CD8-positive, alpha-beta memory T cell (primary cell): ENCODE measurements at regions not wholly inside any gene's neighbourhood (a gene's known extent, or its start where the extent isn't known, plus 50 kb on each side); places are given as distances from the start of the nearest gene placed in this dataset.

Experiments used
- CTCF ChIA-PET: fragments of 350-600 bp; sonication (Branson Sonifier 250); formaldehyde crosslinking; loops from one replicate; lab custom pipeline; 2021; ENCODE audit warnings: antibody characterized with exemption; lab: Charles Lee
- POLR2A ChIA-PET: fragments of 350-600 bp; sonication (Branson Sonifier 250); formaldehyde crosslinking; loops from one replicate; lab custom pipeline; 2021; ENCODE audit warnings: antibody characterized with exemption; lab: Charles Lee
- DNase-seq, 5 donors: peaks; one replicate each; pipeline versions ENCODE4 v3.0.0 to v3.0.0-alpha.2; 2020 to 2022; ENCODE audit warnings: mixed read lengths in 1 of 5
- H3K27ac ChIP-seq: one replicate; pipeline ENCODE4 v1.7.0; 2013; ENCODE audit warnings: low read depth, mild to moderate bottlenecking, low read length, moderate library complexity
- H3K27me3 ChIP-seq: 2 replicates; pipeline ENCODE4 v1.7.0; 2013; ENCODE audit warnings: low read length, mild to moderate bottlenecking; ENCODE audit not compliant: insufficient read depth, poor library complexity, severe bottlenecking
- H3K36me3 ChIP-seq: 2 replicates; pipeline ENCODE4 v1.7.0; 2013; ENCODE audit warnings: mild to moderate bottlenecking, low read length, moderate library complexity; ENCODE audit not compliant: insufficient read depth
- H3K4me1 ChIP-seq: 2 replicates; pipeline ENCODE4 v1.7.0; 2013; ENCODE audit warnings: mild to moderate bottlenecking, low read length, moderate library complexity; ENCODE audit not compliant: insufficient read depth
- H3K4me3 ChIP-seq: 2 replicates; pipeline ENCODE4 v1.7.0; 2013; ENCODE audit warnings: mild to moderate bottlenecking, low read length
- H3K9me3 ChIP-seq: 2 replicates; pipeline ENCODE4 v1.7.0; 2013; ENCODE audit warnings: mild to moderate bottlenecking, low read length
- H3K27ac Mint-ChIP-seq, 8 donors: one replicate each; pipeline ENCODE4 v1.8.0; 2020 to 2021; ENCODE audit warnings: mixed read lengths in 8 of 8, mild to moderate bottlenecking in 6 of 8, inconsistent platforms in 3 of 8, moderate library complexity in 3 of 8
- H3K27me3 Mint-ChIP-seq, 2 donors: one replicate each; pipeline ENCODE4 v1.8.0; 2020 to 2021; ENCODE audit warnings: mixed read lengths in 2 of 2, mild to moderate bottlenecking in 1 of 2, moderate library complexity in 1 of 2
- H3K36me3 Mint-ChIP-seq, 3 donors: one replicate each; pipeline ENCODE4 v1.8.0; 2020 to 2021; ENCODE audit warnings: mixed read lengths in 3 of 3, inconsistent platforms in 1 of 3, mild to moderate bottlenecking in 1 of 3
- H3K4me1 Mint-ChIP-seq, 3 donors: one replicate each; pipeline ENCODE4 v1.8.0; 2020 to 2021; ENCODE audit warnings: mixed read lengths in 3 of 3, inconsistent platforms in 1 of 3, mild to moderate bottlenecking in 1 of 3
- H3K4me3 Mint-ChIP-seq, 7 donors: one replicate each; pipeline ENCODE4 v1.8.0; 2020 to 2021; ENCODE audit warnings: mixed read lengths in 7 of 7, mild to moderate bottlenecking in 6 of 7, moderate library complexity in 4 of 7, inconsistent platforms in 2 of 7
- H3K9me3 Mint-ChIP-seq, 5 donors: one replicate each; pipeline ENCODE4 v1.8.0; 2020 to 2022; ENCODE audit warnings: mixed read lengths in 5 of 5, mild to moderate bottlenecking in 3 of 5, moderate library complexity in 2 of 5, inconsistent platforms in 1 of 5

- H3K4me1 ChIP-seq = no peaks in the 10 kb centered on the region
- Mint-ChIP-seq H3K36me3 (peaks cover 0 to 2% (median 0%) of the 10 kb centered on the region in 3 donors), H3K9me3 (peaks cover 0 to 8% (median 4%) of the 10 kb centered on the region in 5 donors), H3K27ac (no peak overlapping the region), H3K4me3 (no peak overlapping the region), H3K27me3 (peaks cover 12 to 20% of the 10 kb centered on the region in 2 donors), H3K4me1 (no peaks in the 10 kb centered on the region)
- CTCF ChIA-PET = interaction anchor here (2.8 kb wide), 1 partner anchor 14 kb away, joined by 12 read pairs; no protein-coding TSS in a partner anchor
- no peak overlapping the region for H3K4me3 ChIP-seq
- no peak overlapping the region for H3K27ac ChIP-seq
- H3K9me3 ChIP-seq = no peaks in the 10 kb centered on the region
- POLR2A ChIA-PET = no interaction called here
- H3K27me3 ChIP-seq = no peaks in the 10 kb centered on the region
- no peaks in the 10 kb centered on the region for H3K36me3 ChIP-seq
- DNase-seq = no peak
Measured at GRCh38 chr1:182129398-182129797, 67.9 kb upstream of the ZNF648 start.

GRCh38 chr1:182128502-182128901, 67.0 kb upstream of the ZNF648 start:
- H3K36me3 ChIP-seq = no peaks in the 10 kb centered on the region
- H3K9me3 ChIP-seq = no peaks in the 10 kb centered on the region
- Mint-ChIP-seq H3K4me1 (no peaks in the 10 kb centered on the region), H3K4me3 (no peak overlapping the region), H3K27me3 (peaks cover 9 to 20% of the 10 kb centered on the region in 2 donors), H3K27ac (no peak overlapping the region), H3K9me3 (peaks cover 0 to 3% (median 0%) of the 10 kb centered on the region in 5 donors), H3K36me3 (peaks cover 0 to 2% (median 0%) of the 10 kb centered on the region in 3 donors)
- CTCF ChIA-PET = interaction anchor here (2.8 kb wide), 1 partner anchor 15 kb away, joined by 12 read pairs; no protein-coding TSS in a partner anchor
- no peak overlapping the region for H3K27ac ChIP-seq
- POLR2A ChIA-PET = no interaction called here
- no peak overlapping the region for H3K4me3 ChIP-seq
- H3K4me1 ChIP-seq = no peaks in the 10 kb centered on the region
- H3K27me3 ChIP-seq = no peaks in the 10 kb centered on the region
- no peak for DNase-seq

DNA sequence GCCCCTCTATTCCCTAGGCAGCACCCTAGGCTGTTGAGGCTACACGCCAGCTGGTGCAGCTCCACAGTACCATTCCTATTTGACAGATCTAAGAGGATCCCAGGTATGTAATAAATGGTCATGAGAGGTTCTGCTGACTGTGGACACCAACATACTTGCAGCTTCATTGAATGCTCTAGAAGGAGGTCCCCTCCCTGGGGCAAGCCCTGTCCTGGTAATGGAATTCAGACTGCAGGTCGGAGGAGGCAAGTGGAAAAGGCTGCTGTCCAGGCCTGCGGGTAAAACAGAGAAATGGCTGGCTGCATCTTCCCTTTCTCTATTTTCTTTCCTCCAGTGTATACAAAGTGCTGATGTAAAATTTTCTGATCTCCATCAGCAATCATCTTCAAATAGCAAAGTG, 66.1 kb upstream of the ZNF648 start:
- no peak overlapping the region for H3K27ac ChIP-seq
- H3K27me3 ChIP-seq = no peaks in the 10 kb centered on the region
- no peak overlapping the region for H3K4me3 ChIP-seq
- no peaks in the 10 kb centered on the region for H3K4me1 ChIP-seq
- ChIA-PET POLR2A (no interaction called here), CTCF (interaction anchor here (2.8 kb wide), 1 partner anchor 16 kb away, joined by 12 read pairs; no protein-coding TSS in a partner anchor)
- H3K27me3 Mint-ChIP-seq = peaks cover 9 to 21% of the 10 kb centered on the region in 2 donors
- no peak for DNase-seq
- H3K4me1 Mint-ChIP-seq = no peaks in the 10 kb centered on the region
- no peaks in the 10 kb centered on the region for H3K9me3 ChIP-seq
- H3K4me3 Mint-ChIP-seq = peak overlapping the region in 1 of 7 donors; percentile 18
- H3K36me3 ChIP-seq = no peaks in the 10 kb centered on the region
- H3K9me3 Mint-ChIP-seq = no peaks in the 10 kb centered on the region
- no peak overlapping the region for H3K27ac Mint-ChIP-seq
- peaks cover 0 to 2% (median 0%) of the 10 kb centered on the region in 3 donors for H3K36me3 Mint-ChIP-seq

DNA sequence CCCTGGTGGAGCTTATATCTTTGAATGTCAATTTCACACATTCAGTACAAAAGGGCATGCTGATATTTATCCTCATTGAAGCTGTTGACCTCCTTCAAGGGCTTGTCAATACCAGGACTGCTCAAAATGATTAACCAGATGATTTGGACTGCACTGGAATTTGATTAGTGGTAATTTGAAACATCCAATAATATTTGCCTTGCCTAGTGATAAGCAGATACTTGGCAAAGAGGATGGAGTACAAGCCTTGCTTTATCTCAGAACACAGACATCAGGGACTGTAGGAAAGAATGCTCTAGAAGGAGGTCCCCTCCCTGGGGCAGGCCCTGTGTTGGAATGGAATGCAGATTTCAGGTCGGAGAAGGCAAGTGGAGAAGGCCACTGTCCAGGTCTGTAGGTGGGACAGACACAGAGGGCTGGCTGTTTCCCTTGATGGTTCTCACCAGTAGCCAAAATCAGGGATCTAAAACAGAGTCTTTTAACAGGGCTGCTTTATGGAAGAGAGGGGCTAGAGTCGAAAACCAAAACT, 64.8 kb upstream of the ZNF648 start:
- H3K36me3 Mint-ChIP-seq = peaks cover 0 to 2% (median 0%) of the 10 kb centered on the region in 3 donors
- POLR2A ChIA-PET = no interaction called here
- no peaks in the 10 kb centered on the region for H3K9me3 Mint-ChIP-seq
- H3K27me3 ChIP-seq = no peaks in the 10 kb centered on the region
- CTCF ChIA-PET = interaction anchor here (1.2 kb wide), 1 partner anchor 17 kb away, joined by 3 read pairs; no protein-coding TSS in a partner anchor
- H3K4me1 Mint-ChIP-seq = no peaks in the 10 kb centered on the region
- no peaks in the 10 kb centered on the region for H3K4me1 ChIP-seq
- no peak overlapping the region for H3K4me3 ChIP-seq
- H3K4me3 Mint-ChIP-seq = no peak overlapping the region
- no peak overlapping the region for H3K27ac Mint-ChIP-seq
- H3K36me3 ChIP-seq = no peaks in the 10 kb centered on the region
- no peaks in the 10 kb centered on the region for H3K9me3 ChIP-seq
- no peak overlapping the region for H3K27ac ChIP-seq
- H3K27me3 Mint-ChIP-seq = peaks cover 9 to 30% of the 10 kb centered on the region in 2 donors
- DNase-seq = no peak

DNA sequence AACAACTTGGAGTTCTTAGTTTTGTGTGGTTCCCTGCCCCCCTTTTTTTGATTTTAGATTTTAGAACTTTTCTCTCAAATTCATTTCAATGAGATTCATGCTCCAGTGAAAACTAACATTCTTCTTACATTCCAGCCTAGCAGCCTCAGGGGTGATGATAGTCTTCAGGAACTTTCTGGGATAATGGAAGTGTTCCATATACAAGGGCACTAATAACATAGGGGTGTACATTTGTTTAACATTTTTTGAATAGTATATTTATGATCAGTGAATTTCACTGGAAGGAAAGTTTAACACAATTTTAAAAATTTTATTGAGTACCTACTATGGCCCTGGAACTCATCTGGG, 61.4 kb upstream of the ZNF648 start:
- Histone ChIP-seq H3K9me3 (no peaks in the 10 kb centered on the region), H3K4me3 (no peak overlapping the region), H3K36me3 (no peaks in the 10 kb centered on the region), H3K27ac (no peak overlapping the region), H3K4me1 (no peaks in the 10 kb centered on the region), H3K27me3 (no peaks in the 10 kb centered on the region)
- H3K36me3 Mint-ChIP-seq = no peaks in the 10 kb centered on the region
- H3K9me3 Mint-ChIP-seq = no peaks in the 10 kb centered on the region
- no peaks in the 10 kb centered on the region for H3K4me1 Mint-ChIP-seq
- H3K27me3 Mint-ChIP-seq = peaks cover 8 to 16% of the 10 kb centered on the region in 2 donors
- POLR2A ChIA-PET = no interaction called here
- H3K4me3 Mint-ChIP-seq = no peak overlapping the region
- CTCF ChIA-PET = no interaction called here
- no peak for DNase-seq
- H3K27ac Mint-ChIP-seq = no peak overlapping the region

DNA sequence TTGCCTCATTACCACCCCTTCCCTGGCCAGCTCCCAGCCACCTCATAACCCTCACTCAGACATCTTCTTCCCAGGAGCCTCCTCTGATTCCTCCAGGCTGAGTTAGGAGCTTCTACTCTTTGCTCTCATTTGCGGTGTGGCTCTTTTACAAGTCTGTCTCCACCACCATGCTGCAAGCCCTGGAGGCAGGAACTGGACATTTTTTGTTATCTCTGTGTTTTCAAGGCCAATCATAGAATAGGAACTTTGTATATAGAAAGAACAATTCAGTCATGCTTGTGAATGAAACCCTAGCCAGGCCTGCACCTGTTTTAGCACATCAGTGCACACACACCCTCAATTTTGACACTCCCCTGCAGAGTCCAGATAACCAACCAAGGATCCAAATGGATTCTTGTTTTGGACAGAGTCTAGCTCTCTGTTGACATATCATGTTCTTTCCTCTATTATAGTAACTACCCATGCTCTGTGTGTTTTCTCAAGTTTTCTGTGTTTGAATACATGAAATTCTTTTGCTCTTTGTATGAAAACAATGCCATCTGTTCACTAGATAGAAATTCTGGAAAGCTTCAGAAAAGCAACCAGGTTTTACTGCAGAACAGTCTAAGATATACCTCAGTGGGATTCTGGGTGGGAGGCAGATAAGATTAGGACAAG, 60.9 kb upstream of the ZNF648 start:
- no peak overlapping the region for H3K4me3 ChIP-seq
- Mint-ChIP-seq H3K4me3 (no peak overlapping the region), H3K36me3 (no peaks in the 10 kb centered on the region), H3K9me3 (no peaks in the 10 kb centered on the region), H3K27ac (no peak overlapping the region), H3K27me3 (peaks cover 8 to 13% of the 10 kb centered on the region in 2 donors), H3K4me1 (no peaks in the 10 kb centered on the region)
- no peaks in the 10 kb centered on the region for H3K27me3 ChIP-seq
- POLR2A ChIA-PET = no interaction called here
- H3K36me3 ChIP-seq = no peaks in the 10 kb centered on the region
- no peaks in the 10 kb centered on the region for H3K4me1 ChIP-seq
- DNase-seq = no peak
- H3K27ac ChIP-seq = no peak overlapping the region
- H3K9me3 ChIP-seq = no peaks in the 10 kb centered on the region
- CTCF ChIA-PET = no interaction called here

DNA sequence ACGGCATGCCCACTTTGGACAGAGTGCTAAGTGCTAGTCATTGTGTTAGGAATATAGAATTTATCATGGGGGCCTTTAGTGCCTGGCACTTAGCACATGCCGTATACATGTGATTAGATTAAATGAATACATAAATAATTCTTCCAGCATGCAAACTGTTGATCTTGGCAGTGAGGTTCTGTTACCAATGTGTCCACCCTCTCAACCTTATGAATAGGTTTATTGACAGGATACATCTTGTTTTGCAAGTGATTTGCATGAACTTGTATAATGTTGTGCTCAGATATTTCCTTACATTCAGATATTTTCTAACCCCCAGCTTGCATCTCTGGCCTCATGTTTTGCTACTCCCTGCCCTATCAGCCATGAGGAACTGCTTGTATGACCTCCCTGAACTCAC, 60.3 kb upstream of the ZNF648 start:
- Histone ChIP-seq H3K9me3 (no peaks in the 10 kb centered on the region), H3K4me3 (no peak overlapping the region), H3K27me3 (no peaks in the 10 kb centered on the region), H3K4me1 (no peaks in the 10 kb centered on the region), H3K36me3 (no peaks in the 10 kb centered on the region), H3K27ac (no peak overlapping the region)
- no peak for DNase-seq
- no peaks in the 10 kb centered on the region for H3K4me1 Mint-ChIP-seq
- H3K36me3 Mint-ChIP-seq = no peaks in the 10 kb centered on the region
- H3K27ac Mint-ChIP-seq = no peak overlapping the region
- POLR2A ChIA-PET = no interaction called here
- no peak overlapping the region for H3K4me3 Mint-ChIP-seq
- no peaks in the 10 kb centered on the region for H3K9me3 Mint-ChIP-seq
- CTCF ChIA-PET = no interaction called here
- peaks cover 8 to 18% of the 10 kb centered on the region in 2 donors for H3K27me3 Mint-ChIP-seq

GRCh38 chr1:182120411-182121258, 59.1 kb upstream of the ZNF648 start:
- H3K27ac ChIP-seq = no peak overlapping the region
- ChIA-PET POLR2A (interaction anchor here (0.5 kb wide), 1 partner anchor 26 kb away, joined by 7 read pairs; no protein-coding TSS in a partner anchor), CTCF (no interaction called here)
- no peaks in the 10 kb centered on the region for H3K4me1 ChIP-seq
- H3K36me3 ChIP-seq = no peaks in the 10 kb centered on the region
- no peak overlapping the region for H3K4me3 ChIP-seq
- Mint-ChIP-seq H3K4me1 (no peaks in the 10 kb centered on the region), H3K27me3 (peaks cover 5 to 26% of the 10 kb centered on the region in 2 donors), H3K9me3 (no peaks in the 10 kb centered on the region), H3K4me3 (no peak overlapping the region), H3K27ac (peak overlapping the region in 1 of 8 donors; percentile 81), H3K36me3 (no peaks in the 10 kb centered on the region)
- no peaks in the 10 kb centered on the region for H3K9me3 ChIP-seq
- DNase-seq = peak in 1 of 5 donors; percentile 16
- H3K27me3 ChIP-seq = no peaks in the 10 kb centered on the region
